ENCODE measurements at regions not wholly inside any gene's neighbourhood (a gene's known extent, or its start where the extent isn't known, plus 50 kb on each side); places are given as distances from the start of the nearest gene placed in this dataset.

GRCh38 chr15:87155771-87156170, 1076.1 kb downstream of the AGBL1 start:
- no peak for TF ChIP-seq CTCF (IDR thresholded peaks at IDR 0.05)
- TF ChIP-seq EP300 (IDR thresholded peaks at IDR 0.05) = no peak
- no peak for TF ChIP-seq POLR2A (IDR thresholded peaks at IDR 0.05)
